ENCODE measurements at regions not wholly inside any gene's neighbourhood (a gene's known extent, or its start where the extent isn't known, plus 50 kb on each side); places are given as distances from the start of the nearest gene placed in this dataset.
"Not testable (repeated sequence)": the region's sequence is repeated elsewhere in the genome, so short reads cannot be mapped to it uniquely, and the experiment has no call there.

DNA sequence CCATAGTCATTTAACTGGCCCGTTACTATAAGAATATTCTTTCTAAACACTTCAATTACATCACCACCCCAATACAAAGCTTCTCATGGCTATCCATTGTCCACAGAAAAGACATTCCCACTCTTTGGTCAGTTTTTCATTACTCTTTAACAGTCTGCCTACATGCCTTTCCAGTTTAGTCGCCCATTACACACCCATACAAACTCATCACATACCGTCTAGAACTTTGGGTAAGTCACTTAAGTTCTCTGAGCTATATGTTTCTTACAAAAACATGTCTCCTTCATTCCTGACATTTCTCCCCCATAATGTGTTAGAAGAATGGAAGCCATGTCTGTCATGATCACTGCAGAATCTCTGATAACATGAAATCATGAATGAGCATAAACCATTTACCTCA, 108.2 kb upstream of the STK17B start:
- no peak for DNase-seq (ENCODE audit: low read depth)

DNA sequence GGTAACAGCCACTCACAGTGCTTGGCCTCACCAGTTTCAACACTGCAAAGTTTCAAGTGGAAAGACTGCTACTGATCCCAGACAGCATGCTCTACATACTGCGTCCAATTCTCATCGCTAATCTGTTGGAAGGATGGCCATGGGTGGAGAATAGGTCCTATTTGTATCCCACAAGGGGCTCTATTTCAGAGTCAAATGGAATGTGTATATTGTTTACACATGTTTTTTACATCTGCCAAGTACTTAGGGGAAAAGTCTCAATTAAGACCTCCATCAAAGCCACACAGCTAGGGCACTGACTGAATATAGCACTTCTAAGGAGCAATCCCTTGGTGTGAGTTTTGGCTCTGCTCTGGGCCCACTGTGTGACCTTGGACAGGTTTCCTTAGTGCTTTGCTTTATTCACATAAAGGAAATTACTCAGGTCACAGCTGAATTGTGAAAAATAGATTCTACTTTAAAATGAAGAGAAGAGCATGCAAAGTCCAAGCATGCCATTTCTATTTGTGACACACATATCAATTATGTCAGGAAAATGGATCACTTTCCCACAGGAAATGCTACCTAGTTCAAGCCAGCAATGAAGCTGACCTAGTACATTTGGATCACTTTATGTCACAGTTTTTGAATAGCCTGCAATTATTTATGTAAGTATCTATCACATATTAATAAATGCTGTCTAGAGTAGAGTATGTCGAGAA, 112.9 kb upstream of the STK17B start:
- DNase-seq (ENCODE audit: low read depth) = no peak

DNA sequence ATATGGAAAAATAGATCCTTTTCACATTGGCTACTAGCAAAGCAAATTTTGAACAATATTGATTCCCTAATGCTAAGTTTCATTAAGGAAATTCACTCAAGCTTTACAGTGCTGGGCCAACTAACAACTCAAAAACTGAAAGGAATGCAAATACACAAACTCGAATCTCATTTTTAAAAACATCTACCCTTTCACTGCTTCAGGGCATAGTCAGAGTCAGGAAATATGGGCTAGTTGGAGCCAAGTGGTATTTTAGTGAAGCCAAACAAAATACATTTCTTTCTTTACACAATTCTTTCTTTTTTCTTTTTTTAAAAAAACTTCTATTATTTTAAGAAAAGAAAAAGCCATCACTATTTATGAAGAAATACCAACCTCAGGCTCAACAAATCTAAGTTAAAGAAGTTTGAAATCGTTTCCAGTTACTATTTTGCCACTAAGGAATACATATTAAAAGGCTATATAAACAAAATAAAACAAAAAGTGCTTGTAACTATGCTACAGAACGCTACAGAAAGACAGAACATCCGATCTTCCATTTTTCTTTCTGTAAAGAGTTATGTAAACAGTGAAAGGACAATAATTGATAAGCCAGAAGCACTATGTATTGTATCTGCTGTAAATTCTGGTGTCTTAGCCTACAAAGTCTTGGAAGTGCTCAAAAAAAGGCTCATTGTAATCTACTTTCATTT, 113.6 kb upstream of the STK17B start:
- DNase-seq (ENCODE audit: low read depth) = no peak

DNA sequence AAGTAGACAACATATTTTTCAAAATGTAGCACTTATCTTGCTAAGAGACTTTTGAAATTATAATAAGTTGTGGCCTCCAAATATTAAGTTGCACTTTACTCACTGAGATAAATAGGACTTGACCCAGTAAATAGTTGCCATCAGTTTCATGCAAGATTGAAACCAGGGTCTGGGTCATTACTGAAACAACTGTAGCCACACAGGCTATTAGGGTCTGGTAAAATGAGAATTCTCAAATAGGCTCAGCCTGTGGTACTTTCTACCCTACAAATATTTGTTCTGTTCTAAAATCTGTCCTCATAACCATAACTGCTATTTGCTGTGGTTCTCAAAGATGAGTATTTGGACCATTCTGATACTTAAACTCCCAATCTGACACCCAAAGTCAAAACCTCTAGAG, 115.4 kb upstream of the STK17B start:
- no peak for DNase-seq (ENCODE audit: low read depth)

DNA sequence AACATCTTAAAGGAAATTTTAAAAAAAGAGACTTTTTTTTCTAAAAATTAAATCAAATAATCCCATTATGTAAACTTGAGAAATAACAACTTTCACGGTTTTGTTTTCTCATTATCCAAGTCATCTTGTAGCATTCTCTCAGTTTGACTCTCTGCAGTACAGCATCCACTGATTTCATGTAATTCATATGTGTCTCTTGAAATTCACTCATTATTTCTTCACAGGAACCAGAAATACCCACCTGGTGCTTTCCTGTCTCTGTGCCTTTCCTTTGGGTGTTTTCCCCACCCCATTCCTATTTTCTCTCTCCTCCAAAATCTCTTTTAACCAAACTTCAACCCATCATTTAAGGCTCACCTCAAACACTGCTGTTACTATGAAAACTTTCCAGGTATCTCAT, 116.1 kb upstream of the STK17B start:
- no peak for DNase-seq (ENCODE audit: low read depth)

DNA sequence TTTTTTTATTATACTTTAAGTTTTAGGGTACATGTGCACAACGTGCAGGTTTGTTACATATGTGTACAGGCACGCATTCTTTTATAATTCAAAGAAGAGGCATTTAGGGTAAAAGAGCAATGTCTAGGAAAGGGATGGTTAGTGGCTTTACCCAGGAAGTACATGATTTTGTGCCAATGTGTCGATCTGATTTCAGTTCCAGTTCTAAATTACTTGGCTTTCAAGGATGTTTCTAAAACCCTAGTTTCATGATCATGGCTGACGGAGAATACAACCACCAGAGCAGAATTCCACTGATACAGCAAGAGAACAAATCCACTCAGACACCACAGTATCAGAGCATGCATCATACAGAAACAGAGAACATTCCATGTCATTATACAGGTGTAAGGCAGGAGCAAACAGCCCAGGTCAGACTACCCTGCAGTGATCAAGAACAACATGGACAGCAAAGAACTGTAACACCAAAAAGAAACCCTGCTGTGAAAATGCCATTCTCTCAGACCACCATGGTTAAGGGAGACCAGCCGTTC, 116.7 kb upstream of the STK17B start:
- no peak for DNase-seq (ENCODE audit: low read depth)

DNA sequence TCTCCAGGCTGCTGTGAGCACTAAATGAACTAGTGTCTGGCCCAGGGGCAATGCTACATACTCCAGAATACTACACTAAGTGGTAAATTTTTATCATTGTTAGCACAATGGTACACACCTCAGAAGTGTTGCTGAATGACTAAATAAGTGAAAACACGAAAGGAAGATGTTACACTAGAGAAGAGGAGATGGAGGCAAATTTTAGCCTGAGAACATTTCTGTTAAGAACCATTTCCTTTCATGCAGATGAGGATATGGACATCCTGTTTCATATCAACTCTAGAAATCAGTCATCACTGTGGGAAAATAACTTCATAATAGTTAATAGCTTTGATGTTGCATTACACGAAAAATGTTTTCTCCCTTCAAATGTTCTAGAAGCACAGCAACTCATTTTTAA, 117.6 kb upstream of the STK17B start:
- no peak for DNase-seq (ENCODE audit: low read depth)

DNA sequence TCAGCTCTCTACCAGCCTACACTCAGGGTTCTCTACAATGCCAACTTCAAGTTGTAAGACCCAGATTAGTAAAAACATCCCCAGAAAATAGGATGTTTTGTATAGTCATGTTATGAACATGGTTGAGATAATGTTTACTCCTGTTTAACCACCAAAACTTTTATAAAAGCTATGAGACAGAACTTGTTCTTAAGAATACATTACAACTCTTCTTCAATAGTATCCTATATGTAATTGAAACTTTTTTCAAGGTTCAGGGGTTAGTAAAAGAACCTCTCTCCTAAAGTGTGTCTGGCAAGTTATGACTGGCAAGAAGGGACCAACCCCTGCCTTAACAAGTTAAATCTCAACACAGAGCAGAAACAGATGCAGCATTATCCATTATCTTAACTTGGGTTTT, 118.8 kb upstream of the STK17B start:
- DNase-seq (ENCODE audit: low read depth) = no peak

DNA sequence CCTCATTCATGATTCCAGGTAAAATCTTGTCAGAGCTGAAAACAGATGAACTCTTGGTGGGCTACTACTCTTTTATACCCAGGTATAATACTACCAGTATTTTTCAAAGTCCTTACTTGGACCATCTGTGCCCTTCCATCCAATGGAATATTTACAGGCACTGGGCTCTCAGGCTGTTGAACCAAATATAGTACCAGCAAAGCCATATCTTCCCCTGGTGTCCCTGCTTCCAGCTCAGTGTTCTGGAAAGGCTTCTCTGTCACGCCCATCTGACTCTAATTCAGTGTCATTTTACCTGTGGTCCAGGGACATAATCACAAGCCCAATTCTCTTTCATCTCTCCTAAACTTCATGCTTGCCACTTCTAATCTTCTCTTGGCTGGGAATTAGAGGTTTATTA, 119.2 kb upstream of the STK17B start:
- DNase-seq (ENCODE audit: low read depth) = no peak

DNA sequence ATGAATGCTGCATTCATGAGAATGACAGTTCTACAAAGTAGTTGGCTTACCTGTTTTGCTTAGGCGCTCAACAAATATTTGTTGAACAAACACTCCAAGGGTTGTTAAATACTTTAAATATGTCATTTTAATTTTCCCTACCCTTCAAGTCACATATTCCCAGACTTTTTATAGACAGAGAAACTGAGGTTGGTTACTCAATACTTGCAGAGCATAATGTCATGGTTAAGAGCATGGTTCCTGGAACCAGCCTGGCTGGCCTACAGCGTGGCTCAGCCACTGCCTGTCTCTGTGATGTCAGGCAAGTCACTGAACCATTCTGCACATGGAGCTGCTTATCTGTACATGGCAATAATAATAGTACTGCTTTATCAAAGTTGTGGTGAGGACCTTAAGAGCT, 120.0 kb upstream of the STK17B start:
- no peak for DNase-seq (ENCODE audit: low read depth)

DNA sequence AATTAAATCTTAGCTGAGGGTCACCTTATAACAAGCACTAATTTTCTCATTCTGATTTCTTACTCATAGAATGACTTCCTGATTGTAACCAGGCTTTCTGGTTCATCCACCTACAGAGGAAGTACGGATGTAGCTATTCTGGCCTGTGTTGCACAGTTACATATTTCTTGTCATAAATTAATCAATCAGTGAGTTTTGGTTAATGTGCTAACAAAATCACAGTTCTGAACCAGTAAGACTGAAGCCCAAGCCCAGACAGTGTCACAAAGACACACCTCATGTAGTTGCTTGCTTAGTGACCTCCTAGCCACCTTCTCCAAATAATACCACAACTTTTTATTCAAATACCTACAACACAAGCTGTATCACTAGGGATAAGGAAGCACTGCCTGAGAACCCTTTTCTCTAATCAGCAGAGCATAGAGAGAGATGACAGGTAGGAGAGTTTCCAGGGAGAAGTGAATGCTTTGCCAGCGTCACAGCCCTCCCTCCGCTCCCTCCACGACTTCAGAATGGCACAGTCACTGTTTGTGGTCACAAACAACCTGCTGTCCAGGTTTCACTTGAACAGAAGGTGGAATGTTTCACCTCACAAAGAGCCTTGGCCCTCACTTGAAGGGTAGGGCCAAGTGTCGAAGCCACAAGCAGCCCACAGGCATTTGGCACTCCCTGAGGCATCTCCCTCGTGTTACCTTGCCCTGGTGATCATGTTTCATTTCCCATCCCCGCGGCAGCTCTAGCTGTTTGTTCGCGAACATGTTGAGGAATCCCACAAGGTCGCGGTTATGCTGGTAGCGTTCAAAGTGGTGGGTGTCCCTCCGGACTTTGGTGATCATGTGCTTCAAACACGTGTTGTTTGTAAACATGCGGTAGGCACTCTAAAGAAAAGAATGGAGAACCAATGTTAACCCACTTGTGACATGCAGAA, 120.8 kb upstream of the STK17B start:
- no peak for DNase-seq (ENCODE audit: low read depth)

DNA sequence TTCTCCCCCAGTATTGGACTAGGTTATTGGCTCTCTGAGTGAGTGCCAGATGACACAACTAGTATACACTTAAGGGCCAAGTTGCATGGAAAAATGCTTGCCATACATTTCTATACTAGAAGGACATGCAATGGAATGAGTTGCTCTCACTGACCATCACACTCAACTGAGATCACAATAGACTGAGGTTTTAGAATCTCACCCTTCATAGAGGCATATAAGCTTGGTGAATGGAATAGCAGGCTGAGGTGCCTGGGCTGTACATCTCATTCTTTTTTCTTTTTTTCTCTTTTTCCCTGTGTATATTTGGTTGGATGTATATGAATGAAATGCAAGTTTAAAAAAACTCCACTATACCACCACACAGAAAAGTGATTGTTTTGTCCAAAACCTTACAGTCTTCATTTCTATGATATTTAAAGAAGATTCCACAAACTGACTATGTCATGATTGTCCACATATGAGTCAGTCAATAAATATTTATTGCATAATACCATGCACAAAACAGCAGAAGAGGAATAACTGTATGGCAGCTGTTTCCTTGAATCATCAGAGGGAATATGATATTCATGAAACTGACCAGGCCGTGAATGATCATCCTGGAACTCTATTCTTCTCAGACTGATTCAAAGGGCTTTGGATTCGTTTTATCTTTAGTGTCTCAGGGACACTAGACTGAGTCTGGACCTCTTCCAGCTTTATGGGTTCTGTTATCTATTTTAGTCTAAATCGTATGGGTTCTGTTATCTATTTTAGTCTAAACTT, 122.6 kb upstream of the STK17B start:
- DNase-seq (ENCODE audit: low read depth) = no peak

DNA sequence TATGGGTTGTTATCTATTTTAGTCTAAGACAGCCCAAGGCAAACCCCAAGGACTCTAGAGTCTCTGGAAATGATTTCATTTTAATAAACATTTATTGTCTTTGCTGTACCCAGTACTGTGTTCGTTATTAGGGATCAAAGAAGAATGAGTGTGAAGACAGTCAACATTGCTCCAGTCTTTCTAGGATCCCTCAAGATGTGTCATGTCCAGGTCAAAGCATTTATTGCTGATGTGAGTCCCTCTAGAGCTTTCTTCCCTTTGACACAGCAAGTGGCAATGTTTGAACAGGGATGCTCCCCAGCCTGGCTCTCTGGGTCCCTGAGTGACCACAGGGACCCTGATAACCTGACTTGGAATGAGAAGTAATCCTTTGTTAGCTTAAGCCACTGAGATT, 123.1 kb upstream of the STK17B start:
- DNase-seq (ENCODE audit: low read depth) = no peak

DNA sequence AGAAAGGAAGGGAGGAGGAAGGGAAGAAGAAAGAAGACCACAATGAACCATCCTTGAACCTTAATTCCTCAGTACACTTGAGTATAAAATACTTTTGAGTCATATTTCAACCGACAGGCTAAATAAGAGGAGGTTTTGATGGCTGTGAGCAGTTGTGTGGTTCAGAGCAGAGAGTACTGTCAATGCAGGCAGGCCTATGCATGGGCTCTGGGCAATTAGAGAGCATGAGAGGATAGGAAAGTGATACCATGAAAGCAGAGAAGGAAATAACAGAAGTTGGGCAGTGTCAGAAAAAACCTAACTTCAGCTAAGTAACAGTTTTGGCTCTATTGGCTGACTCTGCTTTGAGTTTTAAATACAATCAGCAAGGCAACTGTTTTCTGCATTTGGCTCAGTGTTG, 123.6 kb upstream of the STK17B start:
- no peak for DNase-seq (ENCODE audit: low read depth)

DNA sequence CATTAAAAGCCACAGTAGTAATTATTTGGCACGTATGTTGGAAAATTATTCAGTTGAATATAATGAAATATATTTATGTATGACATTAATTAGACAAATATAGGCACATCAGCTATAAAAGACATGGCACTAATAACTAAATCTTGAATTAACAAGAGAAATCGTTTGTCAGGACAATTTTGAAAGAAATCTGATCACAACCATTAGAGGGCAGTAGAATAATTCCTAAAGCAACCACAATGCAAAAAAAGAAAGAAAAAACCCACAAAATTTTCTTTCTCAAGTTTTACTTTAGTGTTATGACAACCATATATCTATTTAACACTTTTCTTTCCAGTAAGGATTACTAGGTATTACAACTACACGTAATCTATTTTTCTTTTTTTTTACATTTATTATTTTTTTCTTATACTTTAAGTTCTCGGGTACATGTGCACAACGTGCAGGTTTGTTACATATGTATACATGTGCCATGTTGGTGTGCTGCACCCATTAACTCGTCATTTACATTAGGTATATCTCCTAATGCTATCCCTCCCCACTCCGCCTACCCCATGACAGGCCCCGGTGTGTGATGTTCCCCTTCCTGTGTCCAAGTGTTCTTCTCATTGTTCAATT, 126.8 kb upstream of the STK17B start:
- DNase-seq (ENCODE audit: low read depth) = not testable (repeated sequence)

DNA sequence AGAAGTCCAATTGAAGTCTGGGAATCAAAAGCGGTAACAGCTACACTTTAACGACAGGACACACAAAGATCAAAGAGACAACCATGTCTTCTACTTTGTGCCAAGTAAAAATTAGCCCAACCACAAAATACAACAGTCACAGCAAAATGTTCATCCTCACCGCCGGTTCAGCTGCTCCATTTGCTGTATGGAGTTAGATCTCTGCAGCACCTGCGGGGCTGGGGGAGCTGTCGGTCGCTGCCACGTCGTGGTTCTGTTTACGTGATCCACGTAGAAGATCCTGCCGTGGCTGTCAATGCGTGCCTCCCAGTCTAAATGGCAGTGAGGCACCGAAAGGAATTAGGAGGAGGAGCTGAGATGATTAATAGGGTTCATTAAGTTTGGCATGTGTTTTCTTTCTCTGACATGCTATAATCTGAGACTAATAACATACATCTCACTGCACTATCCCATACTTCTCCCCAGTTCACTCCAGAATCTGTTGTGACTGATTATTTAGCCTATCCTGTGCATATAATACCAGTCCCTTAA, 136.5 kb upstream of the STK17B start:
- DNase-seq (ENCODE audit: low read depth) = no peak

DNA sequence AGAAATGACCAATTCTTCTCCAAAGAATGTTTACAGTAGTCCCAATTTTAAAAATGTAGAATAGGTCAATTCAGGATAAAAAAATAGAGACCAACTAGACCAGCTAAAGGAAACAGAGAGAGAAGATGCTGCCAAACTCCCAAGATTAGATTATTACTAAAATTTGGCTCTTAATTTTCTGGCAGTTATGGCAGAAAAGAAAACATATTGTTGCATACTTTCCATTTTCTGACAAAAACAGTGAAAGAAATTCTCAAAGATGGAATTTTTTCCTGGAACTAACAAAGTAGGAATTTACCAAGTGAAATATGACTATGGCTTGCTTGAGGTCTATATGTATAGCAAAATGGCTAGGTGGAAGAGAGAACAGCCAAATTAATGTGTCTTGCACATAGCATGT, 138.3 kb upstream of the STK17B start:
- DNase-seq (ENCODE audit: low read depth) = no peak

DNA sequence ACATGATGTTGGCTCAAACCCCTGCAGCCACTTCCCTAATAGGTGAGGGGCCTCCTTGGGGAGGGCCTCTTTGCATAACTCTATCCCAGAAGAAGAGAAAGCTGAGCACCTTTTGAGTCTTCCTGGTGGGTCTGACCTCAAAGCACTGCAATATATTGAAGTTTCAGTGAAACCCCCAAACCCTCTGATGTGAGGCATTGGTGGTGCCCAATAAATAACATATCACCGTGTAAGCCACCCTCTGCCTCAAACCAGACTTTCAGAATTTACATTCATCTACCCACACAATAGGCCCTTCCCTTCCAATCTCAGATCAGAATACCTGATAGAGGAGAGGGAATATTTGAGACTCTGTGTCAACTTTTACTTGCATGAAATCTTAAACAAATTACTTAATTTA, 142.8 kb upstream of the STK17B start:
- DNase-seq (ENCODE audit: low read depth) = no peak

DNA sequence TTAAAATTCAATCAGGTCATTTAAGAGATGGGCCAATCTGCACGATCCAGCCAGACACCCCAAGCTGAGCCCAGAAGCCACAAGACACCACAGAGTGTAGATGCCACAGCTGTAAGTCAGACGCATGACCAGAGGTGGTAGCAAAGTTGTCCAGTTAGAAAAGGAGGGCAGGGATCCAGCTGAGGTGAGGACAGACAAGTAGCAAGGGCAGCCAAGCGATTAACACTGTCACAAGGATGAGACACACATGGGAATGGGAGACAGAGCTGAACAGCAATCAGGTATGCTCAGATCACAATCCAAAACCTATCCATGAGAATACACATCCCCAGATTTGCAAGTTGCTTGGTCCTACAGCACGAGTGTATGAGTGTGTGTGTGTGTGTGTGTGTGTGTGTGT, 143.4 kb upstream of the STK17B start:
- DNase-seq (ENCODE audit: low read depth) = no peak

DNA sequence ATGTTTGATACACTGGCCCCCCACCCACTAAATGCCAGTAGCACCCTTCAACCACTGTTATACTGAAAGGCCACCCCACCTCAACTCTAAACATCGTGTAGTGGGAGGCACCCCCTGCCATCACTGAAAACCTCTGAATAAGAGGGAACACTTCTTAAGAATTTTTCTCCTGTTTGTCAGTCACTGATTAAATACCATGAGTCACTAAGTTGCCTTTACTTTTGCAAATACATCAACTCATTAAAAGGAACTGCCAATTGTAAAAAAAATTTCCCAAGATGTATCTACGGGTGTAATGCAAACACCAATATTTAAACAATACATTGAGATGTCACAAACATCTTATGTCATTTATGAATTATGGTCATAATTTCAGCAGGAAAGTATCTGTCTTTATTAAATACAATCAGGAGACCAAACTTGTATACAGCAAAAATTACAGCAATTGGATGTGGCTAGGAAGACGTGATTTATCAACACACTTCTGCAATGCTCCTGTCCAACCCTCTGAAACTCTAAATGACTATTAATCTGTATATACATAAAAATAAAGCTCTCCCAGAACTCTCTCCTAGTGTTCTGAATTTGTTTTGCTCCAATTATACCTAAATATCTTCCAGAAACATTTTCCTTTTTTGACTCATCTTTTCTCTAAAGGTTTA, 144.1 kb upstream of the STK17B start:
- no peak for DNase-seq (ENCODE audit: low read depth)

DNA sequence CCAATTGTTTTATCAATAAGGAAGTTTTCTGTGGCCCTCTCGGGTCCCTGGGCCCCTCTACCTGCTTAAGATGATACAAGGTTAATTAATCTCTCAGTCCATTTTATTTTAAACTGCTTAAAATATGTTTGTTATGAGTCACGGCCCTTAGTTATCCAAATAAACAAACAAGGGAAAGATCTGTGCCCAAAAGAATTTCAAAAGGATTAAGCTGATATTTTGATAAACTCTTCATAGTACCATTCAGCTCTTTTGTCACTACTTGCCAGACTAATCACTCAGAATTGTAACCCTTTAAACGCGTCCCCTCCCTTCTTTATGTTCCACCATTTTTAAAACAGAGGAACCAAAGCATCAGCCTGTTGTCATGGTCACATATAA, 144.7 kb upstream of the STK17B start:
- DNase-seq (ENCODE audit: low read depth) = no peak
